ENCODE measurements at regions not wholly inside any gene's neighbourhood (a gene's known extent, or its start where the extent isn't known, plus 50 kb on each side); places are given as distances from the start of the nearest gene placed in this dataset.

DNA sequence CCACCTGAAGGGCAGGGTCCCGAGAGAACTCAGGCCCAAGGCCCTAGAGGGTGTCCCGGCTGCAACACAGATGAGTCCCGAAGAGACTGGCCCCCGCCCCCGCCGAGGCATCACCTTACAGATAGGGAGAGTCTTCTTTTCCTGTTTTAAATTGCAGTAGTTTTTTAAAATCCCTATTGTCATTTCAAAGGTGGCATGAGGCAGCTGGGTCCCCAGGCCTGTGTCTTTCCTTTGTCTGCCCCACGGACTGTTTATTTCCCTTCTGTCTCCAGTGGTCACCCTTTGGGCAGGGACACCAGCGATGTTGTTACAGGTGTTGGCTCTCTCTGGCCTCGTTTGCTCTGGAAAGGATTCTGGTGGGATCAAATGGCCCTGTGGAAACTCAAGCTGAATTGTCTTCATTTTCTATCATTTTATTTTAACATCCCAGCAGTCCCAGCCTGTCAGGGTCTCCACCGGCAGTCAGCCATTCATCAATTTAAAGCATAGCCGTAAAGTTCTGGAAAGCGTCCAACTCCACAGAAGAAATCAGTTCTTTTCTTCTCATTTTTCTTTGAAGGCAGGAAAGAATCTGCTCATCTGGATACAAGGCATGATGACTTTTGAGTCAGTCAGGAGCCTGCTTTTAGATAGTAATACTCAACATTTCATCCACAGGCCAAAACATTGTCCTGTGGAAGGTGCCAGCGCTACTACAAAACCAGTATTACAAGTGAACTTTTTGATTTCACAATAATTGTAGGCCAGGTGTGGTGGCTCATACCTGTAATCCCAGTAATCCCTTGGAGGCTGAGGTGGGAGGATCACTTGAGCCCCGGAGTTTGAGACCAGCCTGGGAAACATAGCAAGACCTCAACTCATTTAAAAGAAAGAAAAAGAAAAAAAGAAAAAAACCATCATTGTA is 96.2 kb downstream of the HES1 start:
- TF ChIP-seq, protein P1, sequence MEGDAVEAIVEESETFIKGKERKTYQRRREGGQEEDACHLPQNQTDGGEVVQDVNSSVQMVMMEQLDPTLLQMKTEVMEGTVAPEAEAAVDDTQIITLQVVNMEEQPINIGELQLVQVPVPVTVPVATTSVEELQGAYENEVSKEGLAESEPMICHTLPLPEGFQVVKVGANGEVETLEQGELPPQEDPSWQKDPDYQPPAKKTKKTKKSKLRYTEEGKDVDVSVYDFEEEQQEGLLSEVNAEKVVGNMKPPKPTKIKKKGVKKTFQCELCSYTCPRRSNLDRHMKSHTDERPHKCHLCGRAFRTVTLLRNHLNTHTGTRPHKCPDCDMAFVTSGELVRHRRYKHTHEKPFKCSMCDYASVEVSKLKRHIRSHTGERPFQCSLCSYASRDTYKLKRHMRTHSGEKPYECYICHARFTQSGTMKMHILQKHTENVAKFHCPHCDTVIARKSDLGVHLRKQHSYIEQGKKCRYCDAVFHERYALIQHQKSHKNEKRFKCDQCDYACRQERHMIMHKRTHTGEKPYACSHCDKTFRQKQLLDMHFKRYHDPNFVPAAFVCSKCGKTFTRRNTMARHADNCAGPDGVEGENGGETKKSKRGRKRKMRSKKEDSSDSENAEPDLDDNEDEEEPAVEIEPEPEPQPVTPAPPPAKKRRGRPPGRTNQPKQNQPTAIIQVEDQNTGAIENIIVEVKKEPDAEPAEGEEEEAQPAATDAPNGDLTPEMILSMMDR (IDR thresholded peaks at IDR 0.05), result no peak
- TF ChIP-seq POLR2A (IDR thresholded peaks at IDR 0.05) (no peak), EP300 (IDR thresholded peaks at IDR 0.05) (no peak), POLR2AphosphoS5 (IDR thresholded peaks at IDR 0.05) (no peak)

Measured in sigmoid colon (tissue), 4 donors.